ENCODE measurements at regions not wholly inside any gene's neighbourhood (a gene's known extent, or its start where the extent isn't known, plus 50 kb on each side); places are given as distances from the start of the nearest gene placed in this dataset.

DNA sequence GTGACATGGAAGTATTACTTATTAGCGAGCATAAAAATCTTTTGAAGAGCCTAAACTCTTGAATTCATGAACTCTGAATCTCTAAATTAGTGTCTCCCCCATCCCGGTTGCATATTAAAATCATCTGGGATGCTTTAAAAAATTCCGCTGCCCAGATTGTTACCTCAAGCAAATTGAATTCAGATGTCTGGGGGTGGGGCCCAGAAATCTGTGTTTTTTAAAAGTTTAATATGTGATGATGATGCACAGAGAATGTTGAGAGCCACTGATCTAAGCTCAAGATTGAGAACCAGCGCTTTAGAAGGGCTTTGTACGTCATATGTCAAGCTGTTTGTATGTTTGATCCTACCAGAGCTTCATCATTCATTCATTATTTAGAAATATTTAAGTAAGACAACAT lies 446.8 kb downstream of the NUF2 start:
- POLR2A ChIA-PET (ENCODE audit: low non-redundant PET), result no interaction called here
- no peak for DNase-seq (ENCODE audit: low spot score)
- Histone ChIP-seq H3K36me3 (ENCODE audit: insufficient read depth, low read length, poor library complexity, severe bottlenecking) (no peaks in the 10 kb centered on the region), H3K27ac (ENCODE audit: low read depth, low read length, poor library complexity, severe bottlenecking) (no peak overlapping the region), H3K4me3 (ENCODE audit: low read depth, low read length, poor library complexity, severe bottlenecking) (no peak overlapping the region), H3K4me1 (ENCODE audit: insufficient read depth, low read length, poor library complexity, severe bottlenecking) (no peaks in the 10 kb centered on the region), H3K27me3 (replicated peaks; ENCODE audit: insufficient read depth, low read depth, low read length, poor library complexity) (no peaks in the 10 kb centered on the region), H3K9me3 (ENCODE audit: low read depth, low read length, poor library complexity, severe bottlenecking) (no peaks in the 10 kb centered on the region)
- TF ChIP-seq, protein P1, sequence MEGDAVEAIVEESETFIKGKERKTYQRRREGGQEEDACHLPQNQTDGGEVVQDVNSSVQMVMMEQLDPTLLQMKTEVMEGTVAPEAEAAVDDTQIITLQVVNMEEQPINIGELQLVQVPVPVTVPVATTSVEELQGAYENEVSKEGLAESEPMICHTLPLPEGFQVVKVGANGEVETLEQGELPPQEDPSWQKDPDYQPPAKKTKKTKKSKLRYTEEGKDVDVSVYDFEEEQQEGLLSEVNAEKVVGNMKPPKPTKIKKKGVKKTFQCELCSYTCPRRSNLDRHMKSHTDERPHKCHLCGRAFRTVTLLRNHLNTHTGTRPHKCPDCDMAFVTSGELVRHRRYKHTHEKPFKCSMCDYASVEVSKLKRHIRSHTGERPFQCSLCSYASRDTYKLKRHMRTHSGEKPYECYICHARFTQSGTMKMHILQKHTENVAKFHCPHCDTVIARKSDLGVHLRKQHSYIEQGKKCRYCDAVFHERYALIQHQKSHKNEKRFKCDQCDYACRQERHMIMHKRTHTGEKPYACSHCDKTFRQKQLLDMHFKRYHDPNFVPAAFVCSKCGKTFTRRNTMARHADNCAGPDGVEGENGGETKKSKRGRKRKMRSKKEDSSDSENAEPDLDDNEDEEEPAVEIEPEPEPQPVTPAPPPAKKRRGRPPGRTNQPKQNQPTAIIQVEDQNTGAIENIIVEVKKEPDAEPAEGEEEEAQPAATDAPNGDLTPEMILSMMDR (conservative IDR thresholded peaks at IDR 0.05; ENCODE audit: low read depth, low read length), result no peak
- TF ChIP-seq EZH2 (IDR thresholded peaks at IDR 0.05; ENCODE audit: borderline replicate concordance, low read depth, low read length, poor library complexity, severe bottlenecking), result no peak
- CTCF ChIA-PET, result no interaction called here
- intact Hi-C loops (cut with micrococcal nuclease; ENCODE audit: unreplicated experiment), result no loop called here
- BruUV-seq (replicated peaks), result no TSS peak

DNA sequence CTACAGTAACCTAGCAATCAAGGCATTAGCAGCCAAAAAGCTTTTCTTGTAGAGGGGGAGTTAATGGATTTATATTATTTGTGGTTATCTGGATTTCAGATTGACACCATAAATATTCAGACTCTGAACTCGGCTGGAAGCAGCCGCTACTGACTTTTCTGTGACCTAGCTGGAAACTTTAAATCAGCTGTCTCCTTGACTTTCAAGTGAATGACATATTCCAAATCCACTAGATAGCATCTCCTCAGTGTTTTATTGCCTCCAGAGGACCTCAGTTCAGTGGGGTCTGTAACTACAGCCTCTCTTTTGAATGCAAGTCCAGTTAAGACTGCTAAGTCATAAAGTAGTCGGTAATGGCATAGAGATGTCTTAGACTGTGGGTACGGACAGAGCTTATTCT lies 448.5 kb downstream of the NUF2 start:
- no peaks in the 10 kb centered on the region for H3K4me1 ChIP-seq (ENCODE audit: insufficient read depth, low read length, poor library complexity, severe bottlenecking)
- H3K9me3 ChIP-seq (ENCODE audit: low read depth, low read length, poor library complexity, severe bottlenecking), result no peaks in the 10 kb centered on the region
- H3K27me3 ChIP-seq (replicated peaks; ENCODE audit: insufficient read depth, low read depth, low read length, poor library complexity), result no peaks in the 10 kb centered on the region
- POLR2A ChIA-PET (ENCODE audit: low non-redundant PET), result no interaction called here
- no peak for TF ChIP-seq EZH2 (IDR thresholded peaks at IDR 0.05; ENCODE audit: borderline replicate concordance, low read depth, low read length, poor library complexity, severe bottlenecking)
- TF ChIP-seq, protein P1 (conservative IDR thresholded peaks at IDR 0.05; ENCODE audit: low read depth, low read length), result no peak
- CTCF ChIA-PET, result no interaction called here
- H3K36me3 ChIP-seq (ENCODE audit: insufficient read depth, low read length, poor library complexity, severe bottlenecking), result no peaks in the 10 kb centered on the region
- BruUV-seq (replicated peaks), result no TSS peak
- H3K27ac ChIP-seq (ENCODE audit: low read depth, low read length, poor library complexity, severe bottlenecking), result no peak overlapping the region
- intact Hi-C loops (cut with micrococcal nuclease; ENCODE audit: unreplicated experiment), result no loop called here
- no peak for DNase-seq (ENCODE audit: low spot score)
- no peak overlapping the region for H3K4me3 ChIP-seq (ENCODE audit: low read depth, low read length, poor library complexity, severe bottlenecking)

DNA sequence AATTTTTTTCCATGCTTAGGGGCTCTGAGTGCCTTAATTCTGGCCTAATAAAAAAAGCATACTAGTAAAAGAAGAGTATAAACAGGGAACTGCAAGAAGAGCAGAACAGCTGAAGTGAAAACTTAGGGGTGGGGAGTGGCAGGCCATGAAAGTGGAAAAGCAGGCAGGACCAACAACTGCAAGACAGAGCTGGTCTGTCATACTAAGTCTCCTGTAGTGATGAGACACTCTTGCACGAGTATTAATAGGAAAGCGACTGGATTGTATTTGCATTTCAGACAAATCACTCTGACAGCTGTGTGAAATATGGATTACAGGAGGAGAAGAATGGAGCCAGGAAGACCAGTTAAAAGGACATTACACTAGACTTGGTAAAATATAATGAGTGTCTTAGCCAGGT lies 449.9 kb downstream of the NUF2 start:
- TF ChIP-seq EZH2 (IDR thresholded peaks at IDR 0.05; ENCODE audit: borderline replicate concordance, low read depth, low read length, poor library complexity, severe bottlenecking), result no peak
- TF ChIP-seq, protein P1 (conservative IDR thresholded peaks at IDR 0.05; ENCODE audit: low read depth, low read length), result no peak
- Histone ChIP-seq H3K9me3 (ENCODE audit: low read depth, low read length, poor library complexity, severe bottlenecking) (no peaks in the 10 kb centered on the region), H3K27ac (ENCODE audit: low read depth, low read length, poor library complexity, severe bottlenecking) (no peak overlapping the region), H3K4me3 (ENCODE audit: low read depth, low read length, poor library complexity, severe bottlenecking) (no peak overlapping the region), H3K27me3 (replicated peaks; ENCODE audit: insufficient read depth, low read depth, low read length, poor library complexity) (no peaks in the 10 kb centered on the region), H3K36me3 (ENCODE audit: insufficient read depth, low read length, poor library complexity, severe bottlenecking) (no peaks in the 10 kb centered on the region), H3K4me1 (ENCODE audit: insufficient read depth, low read length, poor library complexity, severe bottlenecking) (no peaks in the 10 kb centered on the region)
- intact Hi-C loops (cut with micrococcal nuclease; ENCODE audit: unreplicated experiment), result no loop called here
- no TSS peak for BruUV-seq (replicated peaks)
- ChIA-PET CTCF (no interaction called here), POLR2A (ENCODE audit: low non-redundant PET) (no interaction called here)
- no peak for DNase-seq (ENCODE audit: low spot score)
